ENCODE measurements at regions not wholly inside any gene's neighbourhood (a gene's known extent, or its start where the extent isn't known, plus 50 kb on each side); places are given as distances from the start of the nearest gene placed in this dataset.

GRCh38 chr2:180747728-180748127 lies 232.7 kb upstream of the UBE2E3 start:
- Histone ChIP-seq H3K9me3 (ENCODE audit: control insufficient read depth, low read depth, low read length) (no peaks in the 10 kb centered on the region), H3K23me2 (ENCODE audit: insufficient read length, low read depth, low read length, poor library complexity, severe bottlenecking) (no peaks in the 10 kb centered on the region), H2AFZ (ENCODE audit: low read length) (no peak overlapping the region), H2BK20ac (ENCODE audit: low read depth, low read length, poor library complexity, severe bottlenecking) (no peak overlapping the region), H2AK5ac (ENCODE audit: insufficient read length, low read length) (no peak overlapping the region), H2BK5ac (ENCODE audit: insufficient read length, low read length) (no peak overlapping the region), H2BK12ac (ENCODE audit: insufficient read length, low read depth, low read length) (no peak overlapping the region), H3K4me2 (ENCODE audit: insufficient read depth, insufficient read length, low read length) (no peak overlapping the region), H3K27ac (ENCODE audit: insufficient read length, low read depth, low read length) (no peak overlapping the region), H3K23ac (ENCODE audit: insufficient read length, low read depth, low read length) (no peak overlapping the region), H3K14ac (ENCODE audit: insufficient read depth, low read length) (no peak overlapping the region), H2BK15ac (ENCODE audit: low read depth, low read length) (no peak overlapping the region), H3K9ac (ENCODE audit: extremely low read depth, insufficient read length, low read length) (no peak overlapping the region), H4K8ac (replicated peaks; ENCODE audit: insufficient read length, low read depth, low read length) (no peak overlapping the region), H3K79me1 (ENCODE audit: insufficient read depth, low read depth, low read length, poor library complexity, severe bottlenecking) (no peaks in the 10 kb centered on the region), H3T11ph (ENCODE audit: low read length) (no peak overlapping the region), H3K27me3 (ENCODE audit: insufficient read depth, low read length) (no peaks in the 10 kb centered on the region), H4K20me1 (ENCODE audit: control insufficient read depth, insufficient read depth, insufficient read length) (no peaks in the 10 kb centered on the region), H3K4ac (ENCODE audit: low read depth, low read length) (no peak overlapping the region), H3K56ac (ENCODE audit: insufficient read length, low read depth, low read length) (no peak overlapping the region), H2BK120ac (ENCODE audit: low read depth, low read length, poor library complexity, severe bottlenecking) (no peak overlapping the region), H3K4me1 (ENCODE audit: insufficient read depth, low read length) (no peaks in the 10 kb centered on the region), H3K79me2 (ENCODE audit: insufficient read depth, low read length) (no peaks in the 10 kb centered on the region), H4K91ac (ENCODE audit: insufficient read length, low read depth, low read length) (no peak overlapping the region), H3K18ac (ENCODE audit: insufficient read length, low read depth, low read length) (no peak overlapping the region), H4K5ac (ENCODE audit: insufficient read length, low read depth, low read length) (no peak overlapping the region)
- no peak overlapping the region for H3K27ac Mint-ChIP-seq
- no peak overlapping the region for H3K4me3 Mint-ChIP-seq
- no CpG with 5 or more reads among the region's 3 CpGs for WGBS (ENCODE audit: extremely low coverage, insufficient read length, low lambda C conversion rate)
- H3K4me1 Mint-ChIP-seq: no peaks in the 10 kb centered on the region
- no peaks in the 10 kb centered on the region for H3K9me3 Mint-ChIP-seq
- TF ChIP-seq, protein P1, sequence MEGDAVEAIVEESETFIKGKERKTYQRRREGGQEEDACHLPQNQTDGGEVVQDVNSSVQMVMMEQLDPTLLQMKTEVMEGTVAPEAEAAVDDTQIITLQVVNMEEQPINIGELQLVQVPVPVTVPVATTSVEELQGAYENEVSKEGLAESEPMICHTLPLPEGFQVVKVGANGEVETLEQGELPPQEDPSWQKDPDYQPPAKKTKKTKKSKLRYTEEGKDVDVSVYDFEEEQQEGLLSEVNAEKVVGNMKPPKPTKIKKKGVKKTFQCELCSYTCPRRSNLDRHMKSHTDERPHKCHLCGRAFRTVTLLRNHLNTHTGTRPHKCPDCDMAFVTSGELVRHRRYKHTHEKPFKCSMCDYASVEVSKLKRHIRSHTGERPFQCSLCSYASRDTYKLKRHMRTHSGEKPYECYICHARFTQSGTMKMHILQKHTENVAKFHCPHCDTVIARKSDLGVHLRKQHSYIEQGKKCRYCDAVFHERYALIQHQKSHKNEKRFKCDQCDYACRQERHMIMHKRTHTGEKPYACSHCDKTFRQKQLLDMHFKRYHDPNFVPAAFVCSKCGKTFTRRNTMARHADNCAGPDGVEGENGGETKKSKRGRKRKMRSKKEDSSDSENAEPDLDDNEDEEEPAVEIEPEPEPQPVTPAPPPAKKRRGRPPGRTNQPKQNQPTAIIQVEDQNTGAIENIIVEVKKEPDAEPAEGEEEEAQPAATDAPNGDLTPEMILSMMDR (conservative IDR thresholded peaks at IDR 0.05): no peak
- H3K36me3 Mint-ChIP-seq (ENCODE audit: insufficient read depth in 1 of 3, low read depth in 3 of 3): no peaks in the 10 kb centered on the region
- DNase-seq: no peak
- no peaks in the 10 kb centered on the region for H3K27me3 Mint-ChIP-seq (ENCODE audit: low read depth)

Measured in H9 (cell line).